ENCODE measurements at regions not wholly inside any gene's neighbourhood (a gene's known extent, or its start where the extent isn't known, plus 50 kb on each side); places are given as distances from the start of the nearest gene placed in this dataset.

GRCh38 chr2:71812736-71813135 lies 334.9 kb downstream of the CYP26B1 start:
- DNase-seq (ENCODE audit: low spot score): no peak

GRCh38 chr2:71811726-71812125 lies 335.9 kb downstream of the CYP26B1 start:
- no peak for DNase-seq (ENCODE audit: low spot score)

GRCh38 chr2:71811157-71811556 lies 336.5 kb downstream of the CYP26B1 start:
- no peak for DNase-seq (ENCODE audit: low spot score)

DNA sequence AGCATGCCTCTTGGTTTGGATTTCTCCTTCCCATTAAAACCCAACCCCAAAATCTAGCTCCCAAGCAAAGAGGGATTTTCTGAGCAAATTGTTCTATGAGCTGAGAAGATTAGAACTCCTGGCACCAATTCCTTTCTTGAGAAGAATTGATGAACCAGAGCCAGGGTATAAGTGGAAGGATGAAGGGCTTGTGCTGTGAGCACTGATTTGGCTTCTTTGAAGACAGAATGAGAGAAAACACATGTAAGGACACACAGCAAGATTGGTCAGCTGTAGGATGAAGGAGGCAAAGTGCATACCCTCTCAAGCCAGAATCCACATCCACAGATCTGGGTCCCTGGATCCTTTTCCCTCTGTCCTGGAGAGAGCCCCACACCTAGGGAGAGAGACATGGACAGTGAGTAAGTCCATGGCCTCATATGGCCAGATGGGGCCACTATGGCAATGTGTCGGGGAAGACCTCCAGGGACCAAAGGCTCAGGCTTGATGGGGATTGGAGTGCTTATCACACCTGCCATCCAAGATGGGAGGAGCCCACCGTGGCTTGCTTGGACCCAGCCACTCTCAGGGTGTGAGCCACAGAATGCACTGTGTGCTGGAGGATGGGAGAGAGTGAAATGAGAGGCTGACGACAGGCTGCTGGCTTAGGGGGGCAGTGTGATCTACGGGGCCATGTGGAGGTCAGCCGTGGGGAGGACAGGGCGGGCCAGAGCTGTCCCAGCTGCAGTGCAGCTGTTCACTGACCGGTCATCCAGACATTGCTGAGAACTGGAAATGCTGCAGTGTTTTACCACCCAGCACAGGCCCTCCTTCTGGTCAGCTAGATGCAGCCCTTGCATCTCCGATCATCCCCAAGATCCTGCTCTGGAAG lies 339.8 kb downstream of the CYP26B1 start:
- DNase-seq (ENCODE audit: low spot score): no peak

- no peak for DNase-seq (ENCODE audit: low spot score)
Measured at GRCh38 chr2:71806432-71806831, 341.2 kb downstream of the CYP26B1 start.

DNA sequence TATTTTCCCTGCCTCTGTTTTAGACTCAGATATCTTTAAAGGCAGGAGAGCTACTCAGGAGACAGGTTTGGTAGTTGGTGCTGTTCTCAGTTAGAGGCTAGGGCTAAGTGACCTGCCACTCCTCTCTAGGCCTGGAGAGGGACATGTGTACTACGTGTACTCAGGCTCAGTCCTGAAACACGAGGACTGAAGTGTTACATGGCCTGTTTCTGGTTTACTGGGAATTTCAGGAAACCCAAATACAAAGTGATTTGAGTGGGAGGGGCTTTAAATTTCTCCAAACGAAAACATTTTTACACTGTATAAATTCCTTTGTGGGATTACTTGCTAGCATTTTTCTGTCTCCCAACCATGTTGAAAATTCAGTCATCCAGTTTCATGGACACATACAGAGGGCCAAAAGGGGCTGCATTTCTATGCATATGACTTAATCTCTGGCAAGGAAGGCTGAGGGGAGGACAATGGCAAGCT lies 343.3 kb downstream of the CYP26B1 start:
- DNase-seq (ENCODE audit: low spot score): no peak

GRCh38 chr2:71803398-71803797 lies 344.3 kb downstream of the CYP26B1 start:
- DNase-seq (ENCODE audit: low spot score): no peak

DNA sequence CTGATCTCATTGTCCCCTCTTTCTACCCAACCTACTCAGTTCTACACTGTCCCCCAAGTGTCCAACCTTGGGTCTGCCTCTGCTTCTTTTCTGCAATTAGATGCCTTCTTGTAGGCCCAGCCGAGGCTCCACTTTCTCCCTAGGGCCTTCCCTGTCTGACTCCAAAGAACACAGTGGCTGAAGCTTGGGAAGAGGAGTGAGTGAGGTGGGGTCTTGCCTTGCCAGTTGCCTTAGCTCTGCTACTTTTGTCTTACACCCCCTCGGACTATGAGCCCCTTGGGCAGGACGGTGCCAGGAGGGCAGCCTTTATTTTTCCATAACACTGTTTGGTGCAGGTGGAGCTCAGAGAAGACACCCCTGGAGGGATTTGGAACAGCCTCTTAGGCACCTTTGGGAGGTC lies 345.1 kb downstream of the CYP26B1 start:
- DNase-seq (ENCODE audit: low spot score): no peak

GRCh38 chr2:71801969-71802368 lies 345.7 kb downstream of the CYP26B1 start:
- peak; percentile 7 for DNase-seq (ENCODE audit: low spot score)

GRCh38 chr2:71801556-71801955 lies 346.1 kb downstream of the CYP26B1 start:
- DNase-seq (ENCODE audit: low spot score): no peak

GRCh38 chr2:71800851-71801250 lies 346.8 kb downstream of the CYP26B1 start:
- no peak for DNase-seq (ENCODE audit: low spot score)

DNA sequence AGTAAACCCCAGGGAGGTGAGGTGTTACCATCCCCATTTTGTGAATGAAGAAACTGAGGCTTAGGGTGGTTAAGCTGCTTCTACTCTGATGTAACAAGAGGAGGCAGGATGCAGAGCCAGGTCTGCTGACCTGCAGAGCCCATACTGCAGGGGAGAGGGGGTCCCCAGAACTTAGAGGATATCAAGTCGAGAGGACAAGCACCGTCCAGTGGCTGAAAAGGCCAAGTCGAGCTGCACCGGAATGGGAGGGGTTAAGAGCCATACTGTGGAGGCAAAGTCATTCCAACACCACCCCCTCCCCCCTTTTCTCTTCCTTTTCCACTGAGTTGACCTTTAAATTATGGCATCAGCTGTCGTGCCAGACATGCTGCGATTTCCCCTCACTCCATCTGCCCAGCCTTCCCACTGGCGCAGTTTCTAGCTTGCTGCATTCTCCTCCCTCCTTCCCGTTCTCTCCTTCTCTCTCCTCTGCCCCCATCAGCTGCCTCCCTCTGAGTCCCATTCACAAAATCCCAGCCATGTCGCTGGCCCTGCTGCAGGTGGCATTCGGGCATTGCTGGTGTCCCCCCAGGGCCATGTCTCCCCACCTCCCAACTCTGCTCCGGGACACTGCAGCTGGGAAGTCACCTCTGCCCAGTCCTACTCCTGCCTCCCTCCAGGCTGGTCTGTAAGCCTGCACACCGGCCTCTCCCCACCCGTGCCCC lies 346.9 kb downstream of the DYSF start:
- no peak for DNase-seq (ENCODE audit: low spot score)

- no peak for DNase-seq (ENCODE audit: low spot score)
Measured at GRCh38 chr2:71799013-71799575, 345.7 kb downstream of the DYSF start.

DNA sequence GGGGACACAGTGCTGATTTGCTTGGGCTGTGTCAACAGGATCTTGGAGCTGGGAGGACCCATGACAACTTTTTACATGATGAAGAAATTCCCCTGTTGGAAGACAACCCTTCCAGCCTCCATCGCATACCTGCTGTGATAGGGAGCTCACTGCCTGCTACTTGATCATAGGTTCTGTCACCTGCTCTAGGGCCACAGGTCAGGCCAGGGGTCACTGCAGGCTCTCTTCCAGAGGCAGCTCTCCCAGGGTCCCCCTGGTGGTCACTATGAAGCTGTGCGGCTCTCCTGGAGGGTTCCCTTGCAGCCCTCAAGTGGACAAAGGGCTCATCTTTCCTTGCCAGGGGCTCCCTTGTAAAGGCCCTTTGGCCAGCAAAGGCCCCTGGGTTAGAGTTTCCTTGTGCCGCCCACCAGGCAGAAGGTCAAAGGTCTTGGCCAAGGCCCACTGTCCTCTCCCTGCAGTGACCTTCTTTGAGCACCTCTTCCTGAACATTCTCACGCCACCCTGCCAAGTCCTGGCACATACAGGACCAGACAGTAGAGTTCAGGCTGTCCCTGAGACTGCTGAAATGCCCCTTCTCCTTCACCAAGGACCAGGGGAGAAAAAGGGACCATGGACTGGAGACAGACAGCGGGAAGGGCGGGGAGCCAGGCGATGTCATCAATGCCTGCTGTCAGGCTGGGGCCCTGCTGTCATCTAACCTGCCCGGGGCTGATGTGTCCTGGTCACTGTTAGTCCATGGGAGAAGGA lies 345.1 kb downstream of the DYSF start:
- peak; percentile 30 for DNase-seq (ENCODE audit: low spot score)

- DNase-seq (ENCODE audit: low spot score): no peak
Measured at GRCh38 chr2:71797035-71797810, 343.9 kb downstream of the DYSF start.

- no peak for DNase-seq (ENCODE audit: low spot score)
Measured at GRCh38 chr2:71796174-71796593, 342.8 kb downstream of the DYSF start.

DNA sequence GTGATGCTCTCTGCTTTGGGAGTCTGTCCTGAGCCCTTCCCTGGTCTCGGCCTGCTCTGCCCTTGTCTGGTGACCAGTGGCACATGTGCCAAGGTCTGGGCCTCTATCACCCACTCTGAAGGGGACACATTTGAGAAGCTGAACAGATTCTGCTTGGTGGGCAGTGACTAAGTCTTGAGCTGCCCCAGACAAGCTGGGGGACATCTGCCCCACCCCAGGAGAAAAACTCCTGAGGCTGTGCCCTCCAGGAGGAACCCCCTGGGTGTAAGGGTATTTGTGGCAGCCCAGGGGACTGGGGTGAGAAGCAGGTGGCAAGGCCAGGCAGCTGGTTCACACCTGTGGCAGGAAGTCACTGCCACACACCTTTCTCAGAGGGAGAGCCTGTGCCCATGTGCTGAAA lies 342.1 kb downstream of the DYSF start:
- DNase-seq (ENCODE audit: low spot score): no peak

DNA sequence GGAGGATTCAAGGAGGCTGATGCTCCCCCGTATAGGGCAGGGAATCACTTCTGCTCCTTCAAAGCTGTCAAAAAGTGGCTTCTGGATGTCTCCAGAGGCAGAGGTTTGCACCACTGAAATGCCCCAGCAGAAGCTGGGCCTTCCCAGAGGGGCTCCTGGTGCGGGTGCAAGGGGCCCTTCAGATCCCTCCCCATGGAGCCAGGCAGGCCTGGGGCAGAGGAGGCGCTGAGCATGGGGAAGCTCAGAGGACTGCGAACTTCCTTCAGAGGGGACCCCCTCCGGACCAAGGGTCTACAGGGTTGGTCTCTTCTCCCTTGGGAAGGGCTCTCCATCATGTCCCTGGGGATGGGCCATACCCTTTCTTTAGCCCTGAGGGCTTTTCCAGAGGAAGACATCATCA lies 341.2 kb downstream of the DYSF start:
- no peak for DNase-seq (ENCODE audit: low spot score)

- DNase-seq (ENCODE audit: low spot score): no peak
Measured at GRCh38 chr2:71793926-71794325, 340.6 kb downstream of the DYSF start.

- no peak for DNase-seq (ENCODE audit: low spot score)
Measured at GRCh38 chr2:71792926-71793761, 339.8 kb downstream of the DYSF start.
